GM12892 (cell line): ENCODE measurements at regions not wholly inside any gene's neighbourhood (a gene's known extent, or its start where the extent isn't known, plus 50 kb on each side); places are given as distances from the start of the nearest gene placed in this dataset.

Source experiments
- DNase-seq: peaks from one replicate; pipeline ENCODE4 v3.0.0; 2011; ENCODE audit not compliant: insufficient read length
- FAIRE-seq: peaks from 2 replicates; lab custom pipeline; 2011; peaks lifted over from hg19 to GRCh38; lab: Jason Lieb, UNC
- POLR2A ChIP-seq: IDR thresholded peaks from 2 replicates; pipeline ENCODE4 v1.6.1; 2011; ENCODE audit warnings: low read depth, low read length, control low read depth
- POLR2AphosphoS5 ChIP-seq: IDR thresholded peaks from 2 replicates; pipeline ENCODE4 v1.6.1; 2011; ENCODE audit warnings: low read depth, low read length, control low read depth
- TAF1 ChIP-seq: IDR thresholded peaks from 2 replicates; pipeline ENCODE4 v1.6.1; 2011; ENCODE audit warnings: low read depth, mild to moderate bottlenecking, control low read depth, low read length, borderline replicate concordance

DNA sequence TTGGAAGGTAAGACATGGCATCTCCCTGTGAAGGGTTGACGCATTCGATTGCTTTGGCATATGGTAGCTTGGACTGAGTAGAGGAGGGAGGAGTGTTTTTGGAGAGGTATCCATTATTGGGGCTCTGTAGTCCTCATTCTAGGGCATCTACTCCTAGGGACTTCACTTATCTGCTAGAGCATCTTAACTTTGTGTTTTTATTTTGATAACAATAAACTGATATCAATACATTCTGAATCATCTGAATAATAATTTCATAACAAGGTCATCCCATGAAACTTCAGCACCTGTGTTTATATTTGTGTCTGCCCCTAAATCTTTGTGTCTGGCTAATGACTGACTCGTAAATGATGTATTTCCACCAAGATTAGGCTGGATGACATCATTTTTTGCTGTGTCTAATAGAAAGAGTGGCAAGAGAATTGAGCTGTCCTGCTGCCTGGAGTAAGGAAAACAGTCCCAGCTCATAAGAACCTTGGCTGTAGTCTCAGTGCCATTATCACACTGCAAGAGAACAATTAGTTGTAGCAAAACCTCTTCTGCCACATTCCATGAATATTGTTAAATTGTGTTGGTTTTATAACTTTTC is 288.5 kb downstream of the PRL start:
- DNase-seq: no peak
- no peak for FAIRE-seq
- TF ChIP-seq TAF1 (no peak), POLR2AphosphoS5 (no peak), POLR2A (no peak)

- FAIRE-seq (no peak), DNase-seq (no peak)
- TF ChIP-seq POLR2AphosphoS5 (no peak), TAF1 (no peak), POLR2A (no peak)
These were observed 286.7 kb downstream of the PRL start for GRCh38 chr6:22010102-22010501.

DNA sequence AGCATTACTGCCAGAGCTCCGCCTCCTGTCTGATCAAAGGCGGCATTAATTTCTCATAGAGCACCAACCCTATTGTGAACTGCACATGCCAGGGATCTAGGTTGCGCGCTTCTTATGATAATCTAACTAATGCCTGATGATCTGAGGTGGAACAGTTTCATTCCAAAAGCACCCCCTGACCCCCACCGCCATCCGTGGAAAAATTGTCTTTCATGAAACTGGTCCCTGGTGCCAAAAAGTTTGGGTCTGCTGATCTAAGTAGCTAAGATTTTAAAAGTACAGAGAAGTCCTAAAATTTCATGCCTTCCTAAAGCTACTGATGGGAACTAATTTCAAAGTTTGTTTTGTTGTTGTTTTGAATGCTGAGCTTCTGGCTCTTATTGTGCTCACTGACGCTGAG is 281.6 kb downstream of the PRL start:
- DNase-seq: no peak
- no peak for FAIRE-seq
- TF ChIP-seq POLR2A (no peak), TAF1 (no peak), POLR2AphosphoS5 (no peak)

DNA sequence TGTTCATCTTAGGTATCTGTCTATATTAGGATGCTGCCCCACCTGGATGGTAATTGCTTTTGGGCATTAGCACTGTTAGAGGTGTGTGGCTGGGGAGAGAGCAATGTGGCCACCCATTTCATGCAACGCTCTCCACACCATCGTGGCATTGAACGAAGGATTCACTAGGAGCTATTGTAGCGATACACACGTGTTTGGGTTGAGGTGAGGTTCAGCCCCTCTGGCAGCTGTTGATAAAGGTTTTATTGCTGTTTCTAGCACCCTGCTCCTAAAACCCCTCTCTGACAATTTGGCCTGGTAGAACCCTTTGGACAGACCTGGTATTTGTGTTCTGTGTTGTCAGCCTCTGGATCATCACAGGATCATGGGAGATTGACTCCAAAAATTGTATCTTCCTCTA is 280.9 kb downstream of the PRL start:
- FAIRE-seq: no peak
- no peak for DNase-seq
- TF ChIP-seq TAF1: no peak
- no peak for TF ChIP-seq POLR2A
- TF ChIP-seq POLR2AphosphoS5: no peak

DNA sequence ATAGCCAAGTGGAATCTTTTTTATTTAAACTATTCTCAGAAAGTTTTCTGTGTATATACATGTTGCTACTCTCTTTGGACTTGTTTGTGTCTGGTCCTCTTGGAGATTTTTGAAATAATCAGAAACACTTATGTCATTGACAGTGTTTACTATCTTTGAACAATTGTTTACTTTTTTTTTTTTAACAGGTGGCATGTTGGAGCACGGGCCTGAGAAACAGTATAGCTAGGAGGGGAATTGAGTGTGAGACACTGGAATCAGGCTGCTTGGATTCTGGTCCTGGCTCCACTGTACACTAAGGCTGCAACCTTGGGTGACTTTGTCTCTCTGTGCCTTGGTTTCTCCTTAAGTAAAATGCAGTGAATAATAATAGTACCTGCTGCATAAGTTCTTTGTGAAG is 279.6 kb downstream of the PRL start:
- DNase-seq: no peak
- FAIRE-seq: no peak
- TF ChIP-seq POLR2AphosphoS5 (no peak), TAF1 (no peak), POLR2A (no peak)

- FAIRE-seq: no peak
- no peak for TF ChIP-seq POLR2A
- no peak for TF ChIP-seq TAF1
- TF ChIP-seq POLR2AphosphoS5: no peak
- no peak for DNase-seq
These were observed 279.1 kb downstream of the PRL start for GRCh38 chr6:22017766-22018165.

DNA sequence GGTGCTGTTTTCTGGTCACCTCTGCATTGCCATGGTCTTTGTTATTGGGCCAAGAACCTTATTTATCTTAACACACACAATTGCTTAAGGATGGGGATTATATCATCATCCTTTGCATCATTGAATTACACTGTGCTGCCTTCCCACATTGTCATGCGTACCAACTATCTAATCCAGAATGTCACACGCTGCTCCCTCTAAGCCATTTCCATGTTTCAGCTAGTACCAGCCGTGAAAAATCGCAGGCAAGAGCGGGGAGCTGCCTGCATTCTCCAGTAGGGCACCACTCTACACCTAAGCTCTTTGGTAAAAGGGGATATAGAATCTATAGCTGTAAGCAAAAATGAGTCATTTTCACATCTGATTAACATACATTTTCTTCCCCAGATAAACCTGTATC is 277.0 kb downstream of the PRL start:
- no peak for FAIRE-seq
- TF ChIP-seq POLR2AphosphoS5 (no peak), POLR2A (no peak), TAF1 (no peak)
- DNase-seq: no peak

DNA sequence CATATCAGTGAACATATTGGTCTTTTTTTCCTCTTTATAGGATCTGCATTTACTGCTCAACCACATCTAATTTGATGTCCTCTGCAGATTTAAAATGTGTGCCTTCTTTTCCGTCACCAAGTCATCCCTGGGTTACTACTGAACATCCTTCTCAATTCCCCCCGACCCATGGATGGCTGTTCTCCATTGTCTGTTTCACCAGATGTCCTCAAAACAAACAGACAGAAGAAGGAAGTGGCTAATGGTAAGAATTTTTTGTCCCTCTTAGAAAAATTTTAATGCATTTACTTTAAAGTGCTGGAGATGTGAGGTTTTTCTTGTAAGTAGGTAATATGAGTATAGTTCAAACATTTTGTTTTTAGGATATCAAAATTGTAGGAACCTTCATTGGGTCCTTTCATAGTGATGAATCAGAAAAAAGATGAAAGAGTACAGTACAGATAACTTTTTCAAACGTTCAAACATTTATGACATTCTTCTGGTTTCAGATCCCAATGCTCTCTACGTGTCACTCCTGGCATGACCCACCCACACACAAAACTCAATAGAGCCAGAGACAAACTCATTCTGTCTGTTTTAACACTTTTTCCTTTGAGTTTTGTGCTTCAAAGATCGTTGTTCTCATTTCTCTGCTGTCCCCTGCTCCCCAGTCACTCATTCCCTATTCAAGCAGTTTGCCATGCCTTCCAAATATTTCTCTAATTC is 276.4 kb downstream of the PRL start:
- TF ChIP-seq POLR2AphosphoS5 (no peak), POLR2A (no peak), TAF1 (no peak)
- FAIRE-seq (no peak), DNase-seq (no peak)

GRCh38 chr6:22021966-22022365 is 274.9 kb downstream of the PRL start:
- peak; percentile 36 for FAIRE-seq
- DNase-seq: no peak
- no peak for TF ChIP-seq TAF1
- no peak for TF ChIP-seq POLR2AphosphoS5
- no peak for TF ChIP-seq POLR2A

DNA sequence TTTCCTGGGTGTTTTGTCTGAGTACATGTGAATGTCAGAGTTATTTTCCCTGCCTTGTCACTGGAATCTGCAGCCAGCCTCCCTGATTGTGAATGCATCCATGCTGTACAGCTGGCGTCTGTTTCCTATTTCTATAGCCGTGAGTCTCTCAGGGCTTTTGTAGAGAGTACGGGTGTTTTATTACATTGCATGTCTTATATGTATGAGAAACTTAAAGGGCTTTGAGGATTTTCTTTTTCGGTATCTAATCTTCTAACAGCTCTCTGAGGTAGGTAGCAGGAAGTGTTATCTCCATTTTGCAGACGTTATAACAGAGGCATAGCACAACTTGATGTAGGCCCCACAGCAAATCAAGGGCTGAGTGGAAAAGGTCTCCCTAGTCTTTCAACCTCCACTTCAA is 272.9 kb downstream of the PRL start:
- DNase-seq (no peak), FAIRE-seq (no peak)
- no peak for TF ChIP-seq POLR2AphosphoS5
- TF ChIP-seq TAF1: no peak
- TF ChIP-seq POLR2A: no peak

GRCh38 chr6:22024973-22025467 is 271.8 kb downstream of the PRL start:
- FAIRE-seq: peak; percentile 93
- DNase-seq: no peak
- peak; percentile 45; the same call in 1 of the 2 replicates for TF ChIP-seq POLR2A
- TF ChIP-seq POLR2AphosphoS5: no peak

- DNase-seq (no peak), FAIRE-seq (peak; percentile 90)
- TF ChIP-seq TAF1: peak; percentile 27; the same call in 1 of the 2 replicates
- TF ChIP-seq POLR2A: peak; percentile 27; the same call in 1 of the 2 replicates
- TF ChIP-seq POLR2AphosphoS5: no peak; the same call in 1 of the 2 replicates
These were observed 271.2 kb downstream of the PRL start for GRCh38 chr6:22025468-22026163.
